ENCODE measurements at regions not wholly inside any gene's neighbourhood (a gene's known extent, or its start where the extent isn't known, plus 50 kb on each side); places are given as distances from the start of the nearest gene placed in this dataset.

- ATAC-seq (no peak), DNase-seq (no peak)
These were observed 95.6 kb upstream of the MKI67 start for GRCh38 chr10:128221807-128222206.

- no peak for ATAC-seq
These were observed 96.2 kb upstream of the MKI67 start for GRCh38 chr10:128222332-128222849.

GRCh38 chr10:128230401-128230800 lies 104.2 kb upstream of the MKI67 start:
- DNase-seq (no peak), ATAC-seq (no peak)

More at GRCh38 chr10:128222332-128222849, 96.2 kb upstream of the MKI67 start:
- DNase-seq, result no peak

GRCh38 chr10:128233422-128233821 lies 107.2 kb upstream of the MKI67 start:
- ATAC-seq (no peak), DNase-seq (no peak)

- no peak for DNase-seq
- ATAC-seq, result no peak
These were observed 111.5 kb upstream of the MKI67 start for GRCh38 chr10:128237710-128238109.

GRCh38 chr10:128241023-128241422 lies 114.8 kb upstream of the MKI67 start:
- no peak for ATAC-seq
- DNase-seq, result no peak

GRCh38 chr10:128242641-128243040 lies 116.4 kb upstream of the MKI67 start:
- ATAC-seq, result no peak

GRCh38 chr10:128245026-128245425 lies 118.8 kb upstream of the MKI67 start:
- no peak for DNase-seq
- ATAC-seq, result no peak

More at GRCh38 chr10:128242641-128243040, 116.4 kb upstream of the MKI67 start:
- DNase-seq, result no peak

GRCh38 chr10:128247576-128247975 lies 121.4 kb upstream of the MKI67 start:
- DNase-seq (no peak), ATAC-seq (no peak)

GRCh38 chr10:128254476-128254875 lies 128.3 kb upstream of the MKI67 start:
- ATAC-seq (peak; percentile 36), DNase-seq (no peak)

- ATAC-seq (no peak), DNase-seq (no peak)
These were observed 131.2 kb upstream of the MKI67 start for GRCh38 chr10:128257428-128257827.

- DNase-seq, result no peak
- no peak for ATAC-seq
These were observed 132.3 kb upstream of the MKI67 start for GRCh38 chr10:128258421-128258976.

- DNase-seq, result peak; percentile 59
These were observed 137.9 kb upstream of the MKI67 start for GRCh38 chr10:128263891-128264688.

GRCh38 chr10:128265596-128265995 lies 139.4 kb upstream of the MKI67 start:
- DNase-seq, result no peak
- no peak for ATAC-seq

More at GRCh38 chr10:128263891-128264688, 137.9 kb upstream of the MKI67 start:
- peak; percentile 36 for ATAC-seq

- DNase-seq, result no peak
- ATAC-seq, result no peak
These were observed 141.4 kb upstream of the MKI67 start for GRCh38 chr10:128267581-128267980.

GRCh38 chr10:128268015-128268722 lies 141.9 kb upstream of the MKI67 start:
- DNase-seq (peak; percentile 11), ATAC-seq (no peak)

GRCh38 chr10:128274938-128275337 lies 148.7 kb upstream of the MKI67 start:
- DNase-seq (peak; percentile 9), ATAC-seq (peak; percentile 36)

- peak; percentile 6 for DNase-seq
- no peak for ATAC-seq
These were observed 149.4 kb upstream of the MKI67 start for GRCh38 chr10:128275388-128276177.

- DNase-seq (no peak), ATAC-seq (no peak)
These were observed 151.1 kb upstream of the MKI67 start for GRCh38 chr10:128277267-128277840.

GRCh38 chr10:128278362-128278761 lies 152.1 kb upstream of the MKI67 start:
- no peak for DNase-seq
- no peak for ATAC-seq

GRCh38 chr10:128280271-128280670 lies 154.0 kb upstream of the MKI67 start:
- ATAC-seq, result no peak
- no peak for DNase-seq

- ATAC-seq (no peak), DNase-seq (no peak)
These were observed 155.1 kb upstream of the MKI67 start for GRCh38 chr10:128281343-128281742.

Measured in stimulated activated naive CD8-positive, alpha-beta T cell treated with anti-CD3 and anti-CD28 coated beads, Interleukin-15, Interleukin-2, amounts not matched to agents 100 U/mL and 50 U/mL, for 24 hours (primary cell).